ENCODE measurements at regions not wholly inside any gene's neighbourhood (a gene's known extent, or its start where the extent isn't known, plus 50 kb on each side); places are given as distances from the start of the nearest gene placed in this dataset.

DNA sequence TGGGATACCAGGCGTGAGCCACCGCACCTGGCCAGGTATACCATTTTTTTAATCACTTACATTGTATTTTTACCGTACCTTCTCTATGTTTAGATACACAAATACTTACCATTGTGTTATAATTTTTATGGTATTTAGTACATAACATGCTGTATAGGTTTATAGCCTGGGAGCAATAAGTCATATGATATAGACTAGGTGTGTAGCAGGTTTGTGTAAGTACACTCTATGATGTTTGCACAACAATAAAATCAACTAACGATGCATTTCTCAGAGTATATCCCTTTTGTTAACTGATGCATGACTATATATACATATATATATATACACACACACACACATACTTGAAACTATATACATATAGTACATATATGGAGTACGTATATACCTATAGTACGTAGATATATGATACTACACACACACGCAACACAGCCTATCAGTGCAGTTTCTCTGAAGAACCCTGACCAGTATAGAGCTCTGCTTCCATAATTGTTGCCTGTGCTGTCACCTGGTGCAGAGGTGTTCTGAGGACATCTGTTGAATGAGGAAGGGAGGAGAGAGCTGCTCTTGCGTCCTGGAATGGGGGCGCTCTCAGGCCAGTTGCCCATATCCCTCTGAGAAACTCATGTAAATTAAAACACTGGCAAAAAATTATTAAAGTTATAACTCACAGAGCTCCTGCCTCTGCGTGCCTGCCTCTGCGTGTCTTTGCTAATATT is 315.3 kb downstream of the FGFR2 start:
- no peak for DNase-seq (ENCODE audit: extremely low spot score)
- no peak overlapping the region for H3K4me3 ChIP-seq (ENCODE audit: low read depth, low read length)
- no peaks in the 10 kb centered on the region for H3K36me3 ChIP-seq (ENCODE audit: insufficient read depth)
- no peak overlapping the region for H3K27ac ChIP-seq (ENCODE audit: low read depth)
- H3K4me1 ChIP-seq (ENCODE audit: insufficient read depth): no peaks in the 10 kb centered on the region
- 96% methylated on average over 11 of the region's 11 CpGs for WGBS

- Histone ChIP-seq H3K36me3 (ENCODE audit: insufficient read depth) (no peaks in the 10 kb centered on the region), H3K4me3 (ENCODE audit: low read depth, low read length) (no peak overlapping the region), H3K27ac (ENCODE audit: low read depth) (no peak overlapping the region), H3K4me1 (ENCODE audit: insufficient read depth) (no peaks in the 10 kb centered on the region)
- WGBS: 11% methylated on average over 4 of the region's 4 CpGs
- peak; percentile 81 for DNase-seq (ENCODE audit: extremely low spot score)
These were observed 313.3 kb downstream of the FGFR2 start for GRCh38 chr10:121284936-121285335.

DNA sequence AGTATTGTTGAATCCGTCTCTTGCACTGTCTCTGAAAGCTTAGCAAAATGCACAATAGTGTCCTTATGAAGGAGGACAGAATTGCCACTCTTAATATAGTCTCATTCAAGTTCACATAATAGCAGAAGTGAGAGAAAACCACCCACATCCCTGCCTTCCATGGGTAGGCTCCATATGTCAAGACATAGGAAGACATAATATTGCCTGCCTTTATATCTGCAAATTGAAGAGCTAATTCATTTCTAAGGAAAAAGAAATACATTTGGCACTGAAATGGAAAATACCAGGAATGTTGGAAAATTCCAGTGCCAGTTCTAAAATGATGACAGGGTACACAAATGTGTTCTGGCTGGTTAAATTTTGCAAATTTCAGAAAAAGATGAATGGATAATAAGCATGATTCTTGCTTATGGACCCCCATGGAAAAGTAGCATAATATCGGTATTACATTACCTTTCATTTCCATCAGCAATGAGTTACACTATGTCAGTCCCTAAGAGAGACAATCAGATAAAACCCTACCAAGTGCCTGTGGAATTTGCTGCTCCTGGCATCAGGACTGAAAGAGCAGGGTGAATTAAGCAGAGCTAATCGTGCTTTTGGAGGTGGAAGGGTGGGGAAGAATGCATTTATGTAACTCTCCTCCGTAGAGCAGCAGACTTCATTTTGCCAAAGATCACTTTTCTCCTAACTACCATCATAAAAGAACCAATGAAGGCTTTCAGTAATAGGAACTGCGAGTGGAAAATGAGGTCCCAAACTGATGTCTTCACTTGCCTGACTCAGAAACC is 312.6 kb downstream of the FGFR2 start:
- Histone ChIP-seq H3K4me1 (ENCODE audit: insufficient read depth) (no peaks in the 10 kb centered on the region), H3K4me3 (ENCODE audit: low read depth, low read length) (no peak overlapping the region), H3K27ac (ENCODE audit: low read depth) (no peak overlapping the region), H3K36me3 (ENCODE audit: insufficient read depth) (no peaks in the 10 kb centered on the region)
- WGBS: 69% methylated on average over 5 of the region's 5 CpGs
- no peak for DNase-seq (ENCODE audit: extremely low spot score)

DNA sequence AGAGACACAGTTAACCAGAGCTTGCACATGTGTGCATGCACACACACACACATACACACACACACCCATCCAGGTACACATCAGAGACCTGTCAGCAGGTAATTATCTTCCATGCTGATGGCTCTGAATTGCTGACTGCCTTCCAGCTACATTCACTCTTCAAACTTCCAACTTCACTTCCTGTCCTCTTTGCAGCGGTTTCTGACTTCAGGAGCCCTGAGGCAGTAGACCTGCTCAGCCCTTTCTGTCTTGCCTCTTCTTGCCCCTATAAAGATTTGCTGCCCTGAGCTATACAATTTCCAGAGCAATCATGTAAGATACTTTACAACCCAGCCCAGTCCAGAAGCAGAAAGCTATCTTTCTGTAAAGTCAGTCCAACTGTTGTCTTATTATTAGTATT is 310.2 kb downstream of the FGFR2 start:
- DNase-seq (ENCODE audit: extremely low spot score): no peak
- H3K36me3 ChIP-seq (ENCODE audit: insufficient read depth): no peaks in the 10 kb centered on the region
- no peak overlapping the region for H3K27ac ChIP-seq (ENCODE audit: low read depth)
- no peak overlapping the region for H3K4me3 ChIP-seq (ENCODE audit: low read depth, low read length)
- 78% methylated on average over 1 of the region's 1 CpG for WGBS
- H3K4me1 ChIP-seq (ENCODE audit: insufficient read depth): no peaks in the 10 kb centered on the region

- DNase-seq (ENCODE audit: extremely low spot score): no peak
- Histone ChIP-seq H3K4me3 (ENCODE audit: low read depth, low read length) (no peak overlapping the region), H3K27ac (ENCODE audit: low read depth) (no peak overlapping the region), H3K36me3 (ENCODE audit: insufficient read depth) (no peaks in the 10 kb centered on the region), H3K4me1 (ENCODE audit: insufficient read depth) (no peaks in the 10 kb centered on the region)
- 73% methylated on average over 6 of the region's 6 CpGs for WGBS
These were observed 309.2 kb downstream of the FGFR2 start for GRCh38 chr10:121288864-121289661.

DNA sequence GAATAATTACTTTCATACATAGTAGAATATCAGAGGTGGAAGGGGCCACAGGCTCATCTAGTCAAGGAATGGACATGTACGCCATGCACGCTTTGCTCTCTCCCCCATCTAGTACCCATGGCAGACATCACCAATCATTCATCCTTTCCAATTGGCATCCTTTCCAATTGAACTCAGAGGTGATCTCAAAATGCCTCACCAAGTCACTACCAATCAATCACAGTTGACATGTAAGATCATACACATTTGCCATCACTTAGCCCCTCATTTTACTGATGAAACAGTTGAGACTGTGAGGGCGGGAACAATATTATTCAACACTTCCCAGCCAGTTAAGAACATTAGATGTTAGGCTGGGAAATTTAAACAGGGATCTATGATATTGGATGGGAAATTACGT is 308.4 kb downstream of the FGFR2 start:
- WGBS: 98% methylated on average over 4 of the region's 4 CpGs
- Histone ChIP-seq H3K36me3 (ENCODE audit: insufficient read depth) (no peaks in the 10 kb centered on the region), H3K4me1 (ENCODE audit: insufficient read depth) (no peaks in the 10 kb centered on the region), H3K27ac (ENCODE audit: low read depth) (no peak overlapping the region), H3K4me3 (ENCODE audit: low read depth, low read length) (no peak overlapping the region)
- no peak for DNase-seq (ENCODE audit: extremely low spot score)

GRCh38 chr10:121290674-121291073 is 307.6 kb downstream of the FGFR2 start:
- WGBS: 95% methylated on average over 4 of the region's 4 CpGs
- no peak overlapping the region for H3K27ac ChIP-seq (ENCODE audit: low read depth)
- no peaks in the 10 kb centered on the region for H3K36me3 ChIP-seq (ENCODE audit: insufficient read depth)
- H3K4me1 ChIP-seq (ENCODE audit: insufficient read depth): no peaks in the 10 kb centered on the region
- no peak overlapping the region for H3K4me3 ChIP-seq (ENCODE audit: low read depth, low read length)
- no peak for DNase-seq (ENCODE audit: extremely low spot score)

GRCh38 chr10:121291376-121291775 is 306.9 kb downstream of the FGFR2 start:
- DNase-seq (ENCODE audit: extremely low spot score): no peak
- Histone ChIP-seq H3K4me3 (ENCODE audit: low read depth, low read length) (no peak overlapping the region), H3K27ac (ENCODE audit: low read depth) (no peak overlapping the region), H3K36me3 (ENCODE audit: insufficient read depth) (no peaks in the 10 kb centered on the region), H3K4me1 (ENCODE audit: insufficient read depth) (no peaks in the 10 kb centered on the region)
- WGBS: 89% methylated on average over 7 of the region's 7 CpGs

DNA sequence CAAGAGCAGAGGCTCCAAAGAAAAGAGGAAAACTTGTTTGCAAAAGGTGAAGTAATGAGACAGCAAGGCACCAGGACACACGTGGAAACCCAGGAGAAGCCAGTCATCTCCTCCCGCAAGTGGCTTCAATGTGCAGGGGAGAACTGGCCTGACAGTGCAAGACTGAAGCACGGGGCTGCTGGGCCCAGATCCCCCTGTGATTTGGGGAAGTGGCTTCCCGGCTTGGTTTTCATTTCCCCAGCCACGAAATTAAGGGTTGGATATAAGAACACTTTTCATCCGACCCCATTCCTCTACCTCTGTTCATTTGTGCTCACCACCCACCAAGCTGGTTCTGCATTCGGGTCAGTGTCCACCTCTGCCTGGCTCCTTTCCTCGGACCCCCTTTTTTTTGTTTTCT is 306.4 kb downstream of the FGFR2 start:
- Histone ChIP-seq H3K27ac (ENCODE audit: low read depth) (no peak overlapping the region), H3K4me3 (ENCODE audit: low read depth, low read length) (no peak overlapping the region), H3K4me1 (ENCODE audit: insufficient read depth) (no peaks in the 10 kb centered on the region), H3K36me3 (ENCODE audit: insufficient read depth) (no peaks in the 10 kb centered on the region)
- DNase-seq (ENCODE audit: extremely low spot score): no peak
- 70% methylated on average over 8 of the region's 8 CpGs for WGBS

GRCh38 chr10:121292321-121292720 is 305.9 kb downstream of the FGFR2 start:
- Histone ChIP-seq H3K27ac (ENCODE audit: low read depth) (no peak overlapping the region), H3K4me1 (ENCODE audit: insufficient read depth) (no peaks in the 10 kb centered on the region), H3K4me3 (ENCODE audit: low read depth, low read length) (no peak overlapping the region), H3K36me3 (ENCODE audit: insufficient read depth) (no peaks in the 10 kb centered on the region)
- 35% methylated on average over 9 of the region's 9 CpGs for WGBS
- no peak for DNase-seq (ENCODE audit: extremely low spot score)

GRCh38 chr10:121293110-121293509 is 305.1 kb downstream of the FGFR2 start:
- no peaks in the 10 kb centered on the region for H3K4me1 ChIP-seq (ENCODE audit: insufficient read depth)
- H3K27ac ChIP-seq (ENCODE audit: low read depth): no peak overlapping the region
- no peak for DNase-seq (ENCODE audit: extremely low spot score)
- H3K36me3 ChIP-seq (ENCODE audit: insufficient read depth): no peaks in the 10 kb centered on the region
- WGBS: 36% methylated on average over 9 of the region's 9 CpGs
- no peak overlapping the region for H3K4me3 ChIP-seq (ENCODE audit: low read depth, low read length)

DNA sequence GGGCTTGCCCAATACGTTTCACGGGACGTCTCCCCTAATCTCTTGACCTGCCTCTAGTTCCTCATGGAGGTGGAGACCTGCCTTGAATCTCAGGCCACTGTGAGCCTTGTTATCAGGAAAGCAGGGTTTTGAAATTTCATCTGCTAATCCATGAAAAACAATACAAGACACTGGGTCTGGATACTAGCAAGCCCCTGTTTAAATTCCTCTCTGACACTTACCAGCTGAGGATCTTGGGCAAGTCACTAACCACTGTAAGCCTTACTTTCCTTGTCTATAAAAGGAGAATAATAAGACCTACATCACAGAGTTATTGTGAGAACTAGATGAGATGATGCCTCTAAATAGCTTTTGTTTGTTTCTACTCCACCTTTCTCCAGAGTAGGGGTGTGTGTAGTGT is 303.6 kb downstream of the FGFR2 start:
- 54% methylated on average over 3 of the region's 3 CpGs for WGBS
- Histone ChIP-seq H3K27ac (ENCODE audit: low read depth) (no peak overlapping the region), H3K36me3 (ENCODE audit: insufficient read depth) (no peaks in the 10 kb centered on the region), H3K4me3 (ENCODE audit: low read depth, low read length) (no peak overlapping the region), H3K4me1 (ENCODE audit: insufficient read depth) (no peaks in the 10 kb centered on the region)
- DNase-seq (ENCODE audit: extremely low spot score): no peak

DNA sequence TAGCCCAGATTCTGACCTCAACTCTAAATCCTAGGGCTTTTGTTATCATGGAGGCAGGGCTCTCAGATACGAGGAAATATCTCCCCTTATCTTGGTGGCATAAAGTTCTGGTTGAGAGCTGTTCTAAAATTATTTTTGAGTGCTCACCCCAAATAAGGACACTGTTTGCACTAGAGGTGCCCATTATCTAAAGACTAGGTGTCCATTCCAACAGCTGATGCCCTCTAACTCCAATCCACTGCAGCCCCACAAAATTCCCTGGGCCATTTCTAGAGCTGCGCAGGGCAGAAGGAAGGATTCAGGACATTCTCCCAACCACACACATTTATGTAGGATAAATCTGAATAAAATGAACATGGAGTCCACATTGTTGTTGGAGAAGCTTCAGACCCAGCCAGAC is 301.9 kb downstream of the FGFR2 start:
- Histone ChIP-seq H3K4me1 (ENCODE audit: insufficient read depth) (no peaks in the 10 kb centered on the region), H3K27ac (ENCODE audit: low read depth) (no peak overlapping the region), H3K4me3 (ENCODE audit: low read depth, low read length) (no peak overlapping the region), H3K36me3 (ENCODE audit: insufficient read depth) (no peaks in the 10 kb centered on the region)
- WGBS: 73% methylated on average over 2 of the region's 2 CpGs
- no peak for DNase-seq (ENCODE audit: extremely low spot score)
